ENCODE measurements at regions not wholly inside any gene's neighbourhood (a gene's known extent, or its start where the extent isn't known, plus 50 kb on each side); places are given as distances from the start of the nearest gene placed in this dataset.

- Histone ChIP-seq H3K4me3 (ENCODE audit: low read depth in 1 of 2, low read length in 2 of 2) (no peak overlapping the region), H3K36me3 (ENCODE audit: insufficient read depth, low read length) (no peaks in the 10 kb centered on the region), H3K4me1 (ENCODE audit: insufficient read depth, low read length) (no peaks in the 10 kb centered on the region), H3K9me3 (ENCODE audit: low read length) (no peaks in the 10 kb centered on the region), H3K27ac (ENCODE audit: low read depth, low read length) (no peak overlapping the region), H3K27me3 (ENCODE audit: control insufficient read depth in 1 of 2, insufficient read depth in 2 of 2, low read length in 2 of 2) (no peaks in the 10 kb centered on the region), H3K9ac (ENCODE audit: low read length) (no peak overlapping the region)
These were observed 54.2 kb upstream of the PBX1 start for GRCh38 chr1:164504749-164505148.

Measured in muscle layer of colon (tissue), 2 donors.